Ovary (tissue), 3 donors: ENCODE measurements at regions not wholly inside any gene's neighbourhood (a gene's known extent, or its start where the extent isn't known, plus 50 kb on each side); places are given as distances from the start of the nearest gene placed in this dataset.

Experiments
- CTCF ChIP-seq, 3 donors: fragments of 450-650 bp in 2 of 3; fragments of 200-600 bp in 1 of 3; IDR thresholded peaks; one replicate each; pipeline versions ENCODE4 v1.5.1 to v1.8.0; 2016 to 2022; ENCODE audit warnings: antibody characterized with exemption in 3 of 3, mild to moderate bottlenecking in 1 of 3
- EP300 ChIP-seq: sonication (generic); formaldehyde crosslinking; IDR thresholded peaks from one replicate; pipeline ENCODE4 v1.6.1; 2017; ENCODE audit warnings: antibody characterized with exemption
- POLR2A ChIP-seq: fragments of 450-650 bp; IDR thresholded peaks from one replicate; pipeline ENCODE4 v1.6.1; 2017; ENCODE audit warnings: antibody characterized with exemption, mild to moderate bottlenecking, moderate library complexity
- donor health status: DM: no; HTN: no; CAD: no.

- TF ChIP-seq CTCF (IDR thresholded peaks at IDR 0.05): no peak
- TF ChIP-seq POLR2A: no peak
- no peak for TF ChIP-seq EP300
Observed at GRCh38 chr9:90176901-90177300, 465.7 kb downstream of the DIRAS2 start.
